ENCODE measurements at regions not wholly inside any gene's neighbourhood (a gene's known extent, or its start where the extent isn't known, plus 50 kb on each side); places are given as distances from the start of the nearest gene placed in this dataset.

- no peak for TF ChIP-seq POLR2A (IDR thresholded peaks at IDR 0.05)
- TF ChIP-seq CTCF (IDR thresholded peaks at IDR 0.05): no peak
- no peak for TF ChIP-seq POLR2AphosphoS5 (IDR thresholded peaks at IDR 0.05)
Measured at GRCh38 chr3:164419220-164419619, 659.1 kb downstream of the SI start.

Measured in gastroesophageal sphincter (tissue), 3 donors.